Fibroblast of lung (primary cell): ENCODE measurements at regions not wholly inside any gene's neighbourhood (a gene's known extent, or its start where the extent isn't known, plus 50 kb on each side); places are given as distances from the start of the nearest gene placed in this dataset.

Source experiments
- DNase-seq, 2 donors: peaks; one replicate each; pipeline versions ENCODE4 v3.0.0 to v3.0.0-alpha.2; 2010; ENCODE audit warnings: low read depth in 2 of 2
- H2AFZ ChIP-seq: 2 replicates; pipeline ENCODE4 v1.5.1; 2012; ENCODE audit warnings: low read length, control low read depth, inconsistent platforms
- H3K27ac ChIP-seq: 2 replicates; pipeline ENCODE4 v1.5.1; 2011; ENCODE audit warnings: low read length, control low read depth; ENCODE audit not compliant: insufficient read depth
- H3K27me3 ChIP-seq: 2 replicates; pipeline ENCODE4 v1.5.1; 2011; ENCODE audit warnings: mild to moderate bottlenecking, low read length; ENCODE audit not compliant: control insufficient read depth, insufficient read depth
- H3K36me3 ChIP-seq: 2 replicates; pipeline ENCODE4 v1.5.1; 2011; ENCODE audit warnings: low read length; ENCODE audit not compliant: control insufficient read depth, insufficient read depth
- H3K4me1 ChIP-seq: 2 replicates; pipeline ENCODE4 v1.5.1; 2011; ENCODE audit warnings: low read length; ENCODE audit not compliant: control insufficient read depth, insufficient read depth; ENCODE audit errors: extremely low read depth
- H3K4me2 ChIP-seq: 2 replicates; pipeline ENCODE4 v1.5.1; 2011; ENCODE audit warnings: low read length, control low read depth; ENCODE audit not compliant: insufficient read depth; ENCODE audit errors: extremely low read depth
- H3K4me3 ChIP-seq, 4 experiments: fragments of 200-600 bp in 1 of 4; sonication (generic) in 1 of 4; replicated peaks in 1 of 4; 2 replicates each; pipeline ENCODE4 v1.5.1; 2011 to 2016; ENCODE audit warnings: low read length in 4 of 4, low read depth in 3 of 4, mild to moderate bottlenecking in 3 of 4, control low read depth in 2 of 4, inconsistent platforms in 1 of 4, mixed read lengths in 1 of 4; ENCODE audit not compliant: insufficient read depth in 1 of 4; ENCODE audit errors: control extremely low read depth in 1 of 4
- H3K79me2 ChIP-seq: 2 replicates; pipeline ENCODE4 v1.5.1; 2012; ENCODE audit warnings: mild to moderate bottlenecking, low read length, inconsistent platforms; ENCODE audit not compliant: control insufficient read depth, insufficient read depth
- H3K9ac ChIP-seq: 2 replicates; pipeline ENCODE4 v1.5.1; 2011; ENCODE audit warnings: mild to moderate bottlenecking, low read length, control low read depth; ENCODE audit not compliant: insufficient read depth
- H3K9me3 ChIP-seq: 2 replicates; pipeline ENCODE4 v1.5.1; 2012; ENCODE audit warnings: low read depth, low read length; ENCODE audit not compliant: control insufficient read depth, insufficient read depth
- H4K20me1 ChIP-seq: 2 replicates; pipeline ENCODE4 v1.5.1; 2011; ENCODE audit warnings: low read length; ENCODE audit not compliant: control insufficient read depth, insufficient read depth; ENCODE audit errors: extremely low read depth
- EZH2 ChIP-seq: IDR thresholded peaks from 2 replicates; pipeline ENCODE4 v1.5.1; 2012; ENCODE audit warnings: low read length, control low read depth, mild to moderate bottlenecking; ENCODE audit errors: missing control alignments
- TF ChIP-seq, protein P1 (sequence below), 2 donors: IDR thresholded peaks in 1 of 2; conservative IDR thresholded peaks in 1 of 2; 1 replicate in 1 of 2; 2 replicates in 1 of 2; pipeline ENCODE4 v1.5.1; 2011 to 2012; ENCODE audit warnings: low read length in 2 of 2, control low read depth in 1 of 2, inconsistent platforms in 1 of 2, low read depth in 1 of 2, mild to moderate bottlenecking in 1 of 2

GRCh38 chr19:29889702-29890101 lies 52.3 kb upstream of the URI1 start:
- no peak overlapping the region for H2AFZ ChIP-seq
- no peak overlapping the region for H3K27ac ChIP-seq
- no peak for DNase-seq
- H3K36me3 ChIP-seq = no peaks in the 10 kb centered on the region
- no peaks in the 10 kb centered on the region for H3K9me3 ChIP-seq
- no peak overlapping the region for H3K9ac ChIP-seq
- no peaks in the 10 kb centered on the region for H3K4me1 ChIP-seq
- no peaks in the 10 kb centered on the region for H3K79me2 ChIP-seq
- H3K4me3 ChIP-seq = no peak overlapping the region
- no peak overlapping the region for H3K4me2 ChIP-seq
- H3K27me3 ChIP-seq = no peaks in the 10 kb centered on the region
- TF ChIP-seq EZH2 = no peak
- TF ChIP-seq, protein P1, sequence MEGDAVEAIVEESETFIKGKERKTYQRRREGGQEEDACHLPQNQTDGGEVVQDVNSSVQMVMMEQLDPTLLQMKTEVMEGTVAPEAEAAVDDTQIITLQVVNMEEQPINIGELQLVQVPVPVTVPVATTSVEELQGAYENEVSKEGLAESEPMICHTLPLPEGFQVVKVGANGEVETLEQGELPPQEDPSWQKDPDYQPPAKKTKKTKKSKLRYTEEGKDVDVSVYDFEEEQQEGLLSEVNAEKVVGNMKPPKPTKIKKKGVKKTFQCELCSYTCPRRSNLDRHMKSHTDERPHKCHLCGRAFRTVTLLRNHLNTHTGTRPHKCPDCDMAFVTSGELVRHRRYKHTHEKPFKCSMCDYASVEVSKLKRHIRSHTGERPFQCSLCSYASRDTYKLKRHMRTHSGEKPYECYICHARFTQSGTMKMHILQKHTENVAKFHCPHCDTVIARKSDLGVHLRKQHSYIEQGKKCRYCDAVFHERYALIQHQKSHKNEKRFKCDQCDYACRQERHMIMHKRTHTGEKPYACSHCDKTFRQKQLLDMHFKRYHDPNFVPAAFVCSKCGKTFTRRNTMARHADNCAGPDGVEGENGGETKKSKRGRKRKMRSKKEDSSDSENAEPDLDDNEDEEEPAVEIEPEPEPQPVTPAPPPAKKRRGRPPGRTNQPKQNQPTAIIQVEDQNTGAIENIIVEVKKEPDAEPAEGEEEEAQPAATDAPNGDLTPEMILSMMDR (conservative IDR thresholded peaks at IDR 0.05 in 1 of 2, IDR thresholded peaks at IDR 0.05 in 1 of 2; ENCODE audit: low read depth in 1 of 2, low read length in 2 of 2) = no peak
- no peaks in the 10 kb centered on the region for H4K20me1 ChIP-seq

DNA sequence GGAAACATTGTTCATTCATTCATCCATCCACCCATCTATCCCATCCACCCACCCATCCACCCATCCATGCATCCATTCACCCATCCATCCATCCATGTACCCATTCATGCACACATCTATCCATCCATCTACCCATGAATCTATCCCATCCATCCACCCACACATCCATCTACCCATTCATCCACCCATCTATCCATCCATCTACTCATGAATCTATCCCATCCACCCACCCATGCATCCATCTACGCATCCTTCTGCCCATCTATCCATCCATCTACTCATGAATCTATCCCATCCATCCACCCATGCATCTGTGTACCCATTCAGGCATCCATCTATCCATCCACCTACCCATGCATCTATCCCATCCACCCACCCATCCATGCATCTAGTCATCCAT lies 51.6 kb upstream of the URI1 start:
- Histone ChIP-seq H3K9me3 (no peaks in the 10 kb centered on the region), H3K79me2 (no peaks in the 10 kb centered on the region), H4K20me1 (no peaks in the 10 kb centered on the region), H3K4me1 (no peaks in the 10 kb centered on the region), H3K4me2 (no peak overlapping the region), H3K4me3 (no peak overlapping the region), H3K36me3 (no peaks in the 10 kb centered on the region), H3K9ac (no peak overlapping the region), H3K27ac (no peak overlapping the region), H3K27me3 (no peaks in the 10 kb centered on the region), H2AFZ (no peak overlapping the region)
- DNase-seq = no peak
- TF ChIP-seq, protein P1 (conservative IDR thresholded peaks at IDR 0.05 in 1 of 2, IDR thresholded peaks at IDR 0.05 in 1 of 2; ENCODE audit: low read depth in 1 of 2, low read length in 2 of 2) = no peak
- TF ChIP-seq EZH2 = no peak
